ENCODE measurements at regions not wholly inside any gene's neighbourhood (a gene's known extent, or its start where the extent isn't known, plus 50 kb on each side); places are given as distances from the start of the nearest gene placed in this dataset.

GRCh38 chr2:122583159-122583917 lies 827.9 kb downstream of the TSN start:
- DNase-seq (ENCODE audit: low read depth, low spot score), result no peak
- TF ChIP-seq CTCF (IDR thresholded peaks at IDR 0.05; ENCODE audit: low read depth, low read length), result no peak
- in situ Hi-C loops (cut with HindIII; ENCODE audit: low sequenced_read_pairs), result no loop called here
- H3K4me3 ChIP-seq (ENCODE audit: low read depth, low read length), result no peak overlapping the region

DNA sequence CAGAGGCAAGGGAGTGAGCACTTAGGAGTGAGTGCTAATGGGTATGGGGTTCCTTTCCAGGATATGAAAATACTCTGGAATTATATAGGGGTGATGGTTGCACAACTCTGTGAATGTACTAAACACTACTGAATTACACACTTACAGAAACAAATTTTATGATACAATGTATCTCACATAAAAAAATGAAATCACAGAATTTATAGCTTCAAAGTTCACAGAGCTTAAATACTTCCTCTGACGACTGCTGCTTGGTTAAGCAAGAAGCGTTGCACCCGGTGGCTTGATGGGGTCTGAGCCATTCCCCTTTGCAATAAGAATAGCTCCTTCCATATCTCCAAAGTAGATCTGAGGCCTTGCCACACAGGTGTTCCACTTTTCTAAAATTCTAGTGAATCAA lies 835.1 kb downstream of the TSN start:
- no peak for TF ChIP-seq CTCF (IDR thresholded peaks at IDR 0.05; ENCODE audit: low read depth, low read length)
- H3K4me3 ChIP-seq (ENCODE audit: low read depth, low read length), result no peak overlapping the region
- no peak for DNase-seq (ENCODE audit: low read depth, low spot score)
- in situ Hi-C loops (cut with HindIII; ENCODE audit: low sequenced_read_pairs), result no loop called here

DNA sequence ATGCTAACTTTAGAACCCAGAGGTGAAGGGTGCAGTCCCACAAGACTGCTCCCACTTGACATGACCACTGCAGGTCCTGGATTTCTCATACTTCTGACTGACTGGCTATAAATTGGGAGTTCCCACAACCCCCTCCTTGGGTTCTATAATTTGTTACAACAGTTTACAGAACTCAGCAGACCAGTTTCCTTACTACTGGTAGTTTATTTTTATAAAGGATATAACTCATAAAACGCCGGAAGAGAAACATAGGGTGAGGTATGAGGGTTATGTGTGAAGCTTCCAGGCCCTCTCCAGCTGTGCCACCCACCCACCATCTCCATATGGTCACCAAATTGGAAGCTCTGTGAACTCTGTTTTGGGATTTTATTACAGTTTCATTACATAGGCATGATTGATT lies 839.6 kb downstream of the TSN start:
- in situ Hi-C loops (cut with HindIII; ENCODE audit: low sequenced_read_pairs), result no loop called here
- TF ChIP-seq CTCF (IDR thresholded peaks at IDR 0.05; ENCODE audit: low read depth, low read length), result no peak
- H3K4me3 ChIP-seq (ENCODE audit: low read depth, low read length), result no peak overlapping the region
- DNase-seq (ENCODE audit: low read depth, low spot score), result no peak

DNA sequence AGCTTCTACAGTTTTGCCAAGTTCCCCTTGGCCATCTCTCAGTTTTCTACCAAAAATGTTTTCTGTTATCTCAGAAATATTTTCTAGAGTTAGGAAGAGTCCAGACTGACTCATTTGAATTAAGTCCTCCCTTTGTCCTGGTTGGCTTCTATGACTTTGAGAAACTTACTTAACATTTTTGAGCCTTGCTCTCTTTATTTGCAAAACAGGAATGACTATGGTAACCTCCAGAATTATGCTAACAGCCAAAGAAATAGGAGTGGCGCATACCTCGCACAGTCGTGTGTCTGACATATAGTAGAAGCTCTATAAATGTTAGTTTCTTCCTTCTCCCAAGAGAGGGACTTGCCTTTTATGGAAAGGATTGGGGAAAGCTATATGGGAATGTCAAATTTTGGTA lies 841.1 kb downstream of the TSN start:
- DNase-seq (ENCODE audit: low read depth, low spot score), result no peak
- TF ChIP-seq CTCF (IDR thresholded peaks at IDR 0.05; ENCODE audit: low read depth, low read length), result no peak
- in situ Hi-C loops (cut with HindIII; ENCODE audit: low sequenced_read_pairs), result no loop called here
- H3K4me3 ChIP-seq (ENCODE audit: low read depth, low read length), result no peak overlapping the region

- no peak for TF ChIP-seq CTCF (IDR thresholded peaks at IDR 0.05; ENCODE audit: low read depth, low read length)
Measured at GRCh38 chr2:122598784-122599183, 843.3 kb downstream of the TSN start.

DNA sequence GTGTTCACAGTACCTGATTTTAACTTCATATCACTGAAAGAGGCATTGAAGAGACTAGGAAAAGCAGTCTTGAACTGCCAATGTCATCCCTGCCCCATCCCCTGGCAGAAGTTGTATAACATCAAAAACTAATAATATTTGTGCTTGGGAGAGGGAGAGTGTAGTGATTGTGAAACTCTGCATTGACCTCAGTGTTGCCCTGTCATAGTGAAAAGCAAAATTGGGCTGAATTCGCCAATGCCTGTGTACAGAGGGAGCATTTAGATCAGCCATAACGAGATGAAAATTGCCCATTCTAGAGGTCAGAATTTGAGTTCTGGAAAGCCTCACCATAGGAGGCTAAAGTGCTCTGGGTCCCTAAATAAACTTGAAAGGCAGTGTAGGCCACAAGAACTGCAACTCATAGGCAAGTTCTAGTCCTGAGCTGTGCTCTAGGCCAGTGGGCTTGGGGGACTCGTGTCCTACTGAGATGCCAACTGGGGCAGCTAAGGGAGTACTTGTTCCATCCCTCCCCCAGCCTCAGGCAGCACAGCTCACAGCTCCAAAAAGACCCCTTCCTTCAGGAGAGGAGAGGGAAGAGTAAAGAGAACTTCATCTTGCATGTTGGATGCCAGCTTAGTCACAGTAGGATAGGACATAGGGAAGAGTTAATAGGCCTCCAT lies 855.6 kb downstream of the TSN start:
- no peak for DNase-seq (ENCODE audit: low read depth, low spot score)
- no peak for TF ChIP-seq CTCF (IDR thresholded peaks at IDR 0.05; ENCODE audit: low read depth, low read length)
- H3K4me3 ChIP-seq (ENCODE audit: low read depth, low read length), result no peak overlapping the region
- in situ Hi-C loops (cut with HindIII; ENCODE audit: low sequenced_read_pairs), result no loop called here

More at GRCh38 chr2:122598784-122599183, 843.3 kb downstream of the TSN start:
- in situ Hi-C loops (cut with HindIII; ENCODE audit: low sequenced_read_pairs), result no loop called here
- DNase-seq (ENCODE audit: low read depth, low spot score), result no peak
- H3K4me3 ChIP-seq (ENCODE audit: low read depth, low read length), result no peak overlapping the region

All from astrocyte of the spinal cord (primary cell).